OCI-LY3 (cell line): ENCODE measurements at regions not wholly inside any gene's neighbourhood (a gene's known extent, or its start where the extent isn't known, plus 50 kb on each side); places are given as distances from the start of the nearest gene placed in this dataset.

Source experiments
- EZH2phosphoT487 ChIP-seq: fragments of 200-600 bp; shearing (Covaris generic); IDR thresholded peaks from 2 replicates; pipeline ENCODE4 v1.6.1; 2018; ENCODE audit warnings: antibody characterized with exemption, mixed run types, low read depth
- TF ChIP-seq, protein P1 (sequence below): fragments of 200-600, 300-600 bp; sonication (generic); IDR thresholded peaks from 2 replicates; pipeline ENCODE4 v1.5.1; 2014; ENCODE audit warnings: antibody characterized with exemption, low read length, low read depth

DNA sequence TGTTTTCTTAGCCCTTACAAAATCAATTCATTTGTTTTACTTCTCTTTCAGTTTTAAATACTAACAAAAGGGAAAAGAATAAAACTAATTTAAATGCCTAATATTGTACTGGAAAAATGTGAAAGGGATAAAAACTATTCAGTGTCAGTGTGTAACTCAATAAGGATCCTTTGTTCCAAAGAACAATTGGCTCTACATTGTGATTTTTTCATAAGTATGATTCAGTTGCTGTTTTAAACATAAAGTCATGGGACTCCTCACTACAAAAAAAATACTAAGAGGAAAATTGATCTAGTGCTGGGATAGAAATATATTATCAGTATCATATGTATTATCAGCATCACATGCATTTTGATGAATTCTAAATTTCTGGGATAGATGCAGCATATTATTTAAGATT lies 199.4 kb upstream of the TRAM1L1 start:
- TF ChIP-seq, protein P1, sequence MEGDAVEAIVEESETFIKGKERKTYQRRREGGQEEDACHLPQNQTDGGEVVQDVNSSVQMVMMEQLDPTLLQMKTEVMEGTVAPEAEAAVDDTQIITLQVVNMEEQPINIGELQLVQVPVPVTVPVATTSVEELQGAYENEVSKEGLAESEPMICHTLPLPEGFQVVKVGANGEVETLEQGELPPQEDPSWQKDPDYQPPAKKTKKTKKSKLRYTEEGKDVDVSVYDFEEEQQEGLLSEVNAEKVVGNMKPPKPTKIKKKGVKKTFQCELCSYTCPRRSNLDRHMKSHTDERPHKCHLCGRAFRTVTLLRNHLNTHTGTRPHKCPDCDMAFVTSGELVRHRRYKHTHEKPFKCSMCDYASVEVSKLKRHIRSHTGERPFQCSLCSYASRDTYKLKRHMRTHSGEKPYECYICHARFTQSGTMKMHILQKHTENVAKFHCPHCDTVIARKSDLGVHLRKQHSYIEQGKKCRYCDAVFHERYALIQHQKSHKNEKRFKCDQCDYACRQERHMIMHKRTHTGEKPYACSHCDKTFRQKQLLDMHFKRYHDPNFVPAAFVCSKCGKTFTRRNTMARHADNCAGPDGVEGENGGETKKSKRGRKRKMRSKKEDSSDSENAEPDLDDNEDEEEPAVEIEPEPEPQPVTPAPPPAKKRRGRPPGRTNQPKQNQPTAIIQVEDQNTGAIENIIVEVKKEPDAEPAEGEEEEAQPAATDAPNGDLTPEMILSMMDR: no peak
- TF ChIP-seq EZH2phosphoT487: no peak
